K562 (cell line): ENCODE measurements at regions not wholly inside any gene's neighbourhood (a gene's known extent, or its start where the extent isn't known, plus 50 kb on each side); places are given as distances from the start of the nearest gene placed in this dataset.

Source experiments
- ATAC-seq: fragments of 200-7000 bp; cut with Tn5 transposase; 3 replicates; pipeline ENCODE4 v1.9.1; 2020; ENCODE audit warnings: moderate library complexity
- BruUV-seq: library from RNA; stranded (reverse); fragments of 400-500 nt; replicated peaks from 2 replicates; lab custom pipeline; 2021; lab: Mats Ljungman, UMichigan
- CTCF ChIA-PET: fragments of 300-600 bp; formaldehyde crosslinking; extraction: SDS; loops from one replicate; lab custom pipeline; 2021; ENCODE audit warnings: low intra/inter-chr PET ratio; lab: Yijun Ruan, JAX
- POLR2A ChIA-PET: fragments of 300-600, 350-650 bp; sonication (Branson Sonifier 250); formaldehyde crosslinking; extraction: SDS; loops from one replicate; lab custom pipeline; 2021; ENCODE audit warnings: antibody characterized with exemption, inconsistent platforms; lab: Yijun Ruan, JAX
- DNase-seq, 4 experiments: peaks; one replicate each; pipeline versions ENCODE4 v3.0.0 to v3.0.0-alpha.2; 2011 to 2018; ENCODE audit warnings: low spot score in 3 of 4, mixed read lengths in 3 of 4; ENCODE audit errors: extremely low read depth in 1 of 4
- FAIRE-seq: peaks from 2 replicates; lab custom pipeline; 2011; peaks lifted over from hg19 to GRCh38; lab: Jason Lieb, UNC
- H2AFZ ChIP-seq: 2 replicates; pipeline ENCODE4 v1.6.0; 2011; ENCODE audit warnings: low read depth, low read length, control low read depth, inconsistent platforms
- H3K27ac ChIP-seq: fragments of 200-600 bp; 3 replicates; pipeline ENCODE4 v1.8.0; 2011; ENCODE audit warnings: low read depth, mild to moderate bottlenecking, control low read depth, inconsistent platforms, low read length, moderate library complexity, mixed read lengths; ENCODE audit errors: extremely low read depth
- H3K27me3 ChIP-seq, 2 experiments: fragments of 300-600 bp in 1 of 2; 2 replicates in 1 of 2; 3 replicates in 1 of 2; pipeline versions ENCODE4 v1.6.0 to v1.8.0; 2011; ENCODE audit warnings: inconsistent platforms in 2 of 2, low read length in 2 of 2, mild to moderate bottlenecking in 1 of 2, mixed read lengths in 1 of 2, moderate library complexity in 1 of 2; ENCODE audit not compliant: control insufficient read depth in 2 of 2, insufficient read depth in 2 of 2
- H3K36me3 ChIP-seq: fragments of 300-600 bp; 3 replicates; pipeline ENCODE4 v1.8.0; 2011; ENCODE audit warnings: mild to moderate bottlenecking, low read length, inconsistent platforms; ENCODE audit not compliant: control insufficient read depth, insufficient read depth
- H3K4me1 ChIP-seq, 2 experiments: fragments of 200-600 bp in 1 of 2; replicated peaks in 1 of 2; 2 replicates in 1 of 2; 3 replicates in 1 of 2; pipeline versions ENCODE4 v1.5.1 to v1.8.0; 2011; ENCODE audit warnings: inconsistent platforms in 2 of 2, low read length in 2 of 2, mild to moderate bottlenecking in 1 of 2, mixed read lengths in 1 of 2, moderate library complexity in 1 of 2; ENCODE audit not compliant: control insufficient read depth in 2 of 2, insufficient read depth in 2 of 2
- H3K4me2 ChIP-seq: 2 replicates; pipeline ENCODE4 v1.6.1; 2011; ENCODE audit warnings: low read length, control low read depth, inconsistent platforms, mixed read lengths; ENCODE audit not compliant: insufficient read depth
- H3K4me3 ChIP-seq: fragments of 200-600 bp; sonication (generic), shearing (Covaris generic); 2 replicates; pipeline ENCODE4 v1.5.1; 2016; ENCODE audit warnings: control low read depth, inconsistent platforms
- H3K79me2 ChIP-seq: fragments of 200-600 bp; 3 replicates; pipeline ENCODE4 v1.8.0; 2011; ENCODE audit warnings: low read length, inconsistent platforms; ENCODE audit not compliant: control insufficient read depth, insufficient read depth
- H3K9ac ChIP-seq, 2 experiments: 2 replicates each; pipeline versions ENCODE4 v1.6.0 to v1.6.1; 2011; ENCODE audit warnings: low read depth in 2 of 2, low read length in 2 of 2, control low read depth in 1 of 2, inconsistent platforms in 1 of 2, mild to moderate bottlenecking in 1 of 2, mixed read lengths in 1 of 2; ENCODE audit not compliant: insufficient read depth in 1 of 2
- H3K9me1 ChIP-seq: one replicate; pipeline ENCODE4 v1.6.0; 2011; ENCODE audit warnings: inconsistent platforms, mild to moderate bottlenecking, low read length, moderate library complexity; ENCODE audit not compliant: control insufficient read depth, insufficient read depth
- H3K9me3 ChIP-seq: replicated peaks from 2 replicates; pipeline ENCODE4 v1.5.1; 2011; ENCODE audit warnings: low read depth, low read length, inconsistent platforms; ENCODE audit not compliant: control insufficient read depth, insufficient read depth
- H4K20me1 ChIP-seq: replicated peaks from 2 replicates; pipeline ENCODE4 v1.6.1; 2011; ENCODE audit warnings: low read length, inconsistent platforms, mixed read lengths; ENCODE audit not compliant: control insufficient read depth, insufficient read depth
- ARID1B ChIP-seq: fragments of 450-650 bp; IDR thresholded peaks from 2 replicates; pipeline ENCODE4 v1.6.1; 2016; ENCODE audit warnings: antibody characterized with exemption, mild to moderate bottlenecking, inconsistent platforms
- NRF1 ChIP-seq, 2 experiments: fragments of 450-650 bp; IDR thresholded peaks in 1 of 2; conservative IDR thresholded peaks in 1 of 2; 2 replicates each; pipeline ENCODE4 v1.6.1; 2014; ENCODE audit warnings: mild to moderate bottlenecking in 2 of 2
- POLR2G ChIP-seq: fragments of 200-400 bp; formaldehyde crosslinking; IDR thresholded peaks from 2 replicates; pipeline ENCODE4 v1.6.1; 2017; ENCODE audit warnings: low read depth, mild to moderate bottlenecking, antibody characterized with exemption, low read length, moderate library complexity
- POLR3A ChIP-seq: IDR thresholded peaks from 2 replicates; pipeline ENCODE4 v1.6.1; 2011; ENCODE audit warnings: borderline replicate concordance, mild to moderate bottlenecking, moderate library complexity; ENCODE audit not compliant: insufficient read length, insufficient read depth; ENCODE audit errors: extremely low read depth
- TBL1XR1 ChIP-seq, 2 experiments: IDR thresholded peaks; 2 replicates each; pipeline ENCODE4 v1.6.1; 2012; ENCODE audit warnings: improper control_type of control experiment in 2 of 2, low read length in 2 of 2, mild to moderate bottlenecking in 1 of 2
- TOE1 ChIP-seq, 2 experiments: fragments of 450-650 bp in 1 of 2; sonication (generic) in 1 of 2; formaldehyde crosslinking in 1 of 2; IDR thresholded peaks; 2 replicates each; pipeline versions ENCODE4 v1.7.1 to v1.8.0; 2016 to 2022; ENCODE audit warnings: borderline replicate concordance in 2 of 2, mild to moderate bottlenecking in 2 of 2, antibody characterized with exemption in 1 of 2, inconsistent platforms in 1 of 2, low read depth in 1 of 2, missing genetic modification reagents in 1 of 2, moderate library complexity in 1 of 2
- WGBS: fragments of 100-300 bp; shearing (Covaris generic); methylation state at CpG from one replicate; pipeline ENCODE4 v1.1.6; 2016; ENCODE audit warnings: low coverage, mixed read lengths; ENCODE audit not compliant: insufficient coverage; ENCODE audit errors: missing lambda C conversion rate; 5-methylcytosine and 5-hydroxymethylcytosine counted together
- in situ Hi-C: fragments of 300-500 bp; cut with MboI; formaldehyde crosslinking; loops from 4 replicates; pipeline ENCODE4 v1.15.0; 2018; ENCODE audit warnings: inconsistent platforms, mixed read lengths
- intact Hi-C: fragments of 100-400 bp; cut with micrococcal nuclease; formaldehyde crosslinking; loops from 2 replicates; pipeline ENCODE4 v1.14.2; 2022
- TF ChIP-seq, protein P1 (sequence below): fragments of 250-450 bp; sonication (Bioruptor Pico); IDR thresholded peaks from 2 replicates; pipeline ENCODE4 v1.5.0; 2020; ENCODE audit warnings: mild to moderate bottlenecking, borderline replicate concordance

DNA sequence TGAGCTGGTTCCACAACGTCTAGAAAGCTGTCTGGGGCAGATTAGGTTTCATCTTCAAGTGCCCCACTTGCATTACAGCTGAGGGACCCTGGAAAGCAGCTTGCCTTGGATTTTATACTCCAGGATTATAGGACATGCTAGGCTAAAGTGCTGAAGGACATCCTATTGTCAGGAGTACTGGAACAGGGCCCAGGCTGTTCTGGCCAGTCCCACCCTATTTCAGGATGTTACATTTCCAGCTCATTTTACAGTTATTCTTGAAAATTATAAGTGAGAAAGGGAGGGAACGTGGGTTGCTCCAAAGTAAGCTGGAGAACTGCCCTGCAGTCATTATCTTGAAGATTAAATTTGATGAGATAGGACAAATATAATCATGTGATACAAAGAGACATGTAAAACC, 71.0 kb upstream of the UGT8 start:
- no peak for TF ChIP-seq TBL1XR1 (IDR thresholded peaks at IDR 0.05; ENCODE audit: low read length in 2 of 2)
- TF ChIP-seq POLR3A, result no peak
- TF ChIP-seq TOE1 (IDR thresholded peaks at IDR 0.05; ENCODE audit: borderline replicate concordance), result no peak
- TF ChIP-seq TOE1 (CRISPR knock-in tag; IDR thresholded peaks at IDR 0.05; ENCODE audit: borderline replicate concordance, low read depth), result no peak
- TF ChIP-seq ARID1B, result no peak
- no peak for TF ChIP-seq POLR2G
- TF ChIP-seq, protein P1, sequence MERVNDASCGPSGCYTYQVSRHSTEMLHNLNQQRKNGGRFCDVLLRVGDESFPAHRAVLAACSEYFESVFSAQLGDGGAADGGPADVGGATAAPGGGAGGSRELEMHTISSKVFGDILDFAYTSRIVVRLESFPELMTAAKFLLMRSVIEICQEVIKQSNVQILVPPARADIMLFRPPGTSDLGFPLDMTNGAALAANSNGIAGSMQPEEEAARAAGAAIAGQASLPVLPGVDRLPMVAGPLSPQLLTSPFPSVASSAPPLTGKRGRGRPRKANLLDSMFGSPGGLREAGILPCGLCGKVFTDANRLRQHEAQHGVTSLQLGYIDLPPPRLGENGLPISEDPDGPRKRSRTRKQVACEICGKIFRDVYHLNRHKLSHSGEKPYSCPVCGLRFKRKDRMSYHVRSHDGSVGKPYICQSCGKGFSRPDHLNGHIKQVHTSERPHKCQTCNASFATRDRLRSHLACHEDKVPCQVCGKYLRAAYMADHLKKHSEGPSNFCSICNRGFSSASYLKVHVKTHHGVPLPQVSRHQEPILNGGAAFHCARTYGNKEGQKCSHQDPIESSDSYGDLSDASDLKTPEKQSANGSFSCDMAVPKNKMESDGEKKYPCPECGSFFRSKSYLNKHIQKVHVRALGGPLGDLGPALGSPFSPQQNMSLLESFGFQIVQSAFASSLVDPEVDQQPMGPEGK, result no peak
- no peak for TF ChIP-seq NRF1 (conservative IDR thresholded peaks at IDR 0.05 in 1 of 2, IDR thresholded peaks at IDR 0.05 in 1 of 2)
- CTCF ChIA-PET, result no interaction called here
- in situ Hi-C loops (no loop called here), intact Hi-C loops (no loop called here)
- POLR2A ChIA-PET, result no interaction called here
- no peak overlapping the region for H3K27ac ChIP-seq
- H3K4me2 ChIP-seq, result no peak overlapping the region
- no peak overlapping the region for H2AFZ ChIP-seq
- no peak for ATAC-seq
- H3K4me3 ChIP-seq, result no peak overlapping the region
- no TSS peak for BruUV-seq
- H3K27me3 ChIP-seq, result no peaks in the 10 kb centered on the region
- no peak for DNase-seq
- no peaks in the 10 kb centered on the region for H3K9me3 ChIP-seq
- no peak overlapping the region for H3K9ac ChIP-seq
- no peaks in the 10 kb centered on the region for H3K9me1 ChIP-seq
- H3K36me3 ChIP-seq, result no peaks in the 10 kb centered on the region
- no peaks in the 10 kb centered on the region for H4K20me1 ChIP-seq
- WGBS, result 0% methylated on average over 2 of the region's 2 CpGs
- H3K79me2 ChIP-seq, result no peaks in the 10 kb centered on the region
- FAIRE-seq, result no peak
- H3K4me1 ChIP-seq, result no peaks in the 10 kb centered on the region
